ENCODE measurements at regions not wholly inside any gene's neighbourhood (a gene's known extent, or its start where the extent isn't known, plus 50 kb on each side); places are given as distances from the start of the nearest gene placed in this dataset.

DNA sequence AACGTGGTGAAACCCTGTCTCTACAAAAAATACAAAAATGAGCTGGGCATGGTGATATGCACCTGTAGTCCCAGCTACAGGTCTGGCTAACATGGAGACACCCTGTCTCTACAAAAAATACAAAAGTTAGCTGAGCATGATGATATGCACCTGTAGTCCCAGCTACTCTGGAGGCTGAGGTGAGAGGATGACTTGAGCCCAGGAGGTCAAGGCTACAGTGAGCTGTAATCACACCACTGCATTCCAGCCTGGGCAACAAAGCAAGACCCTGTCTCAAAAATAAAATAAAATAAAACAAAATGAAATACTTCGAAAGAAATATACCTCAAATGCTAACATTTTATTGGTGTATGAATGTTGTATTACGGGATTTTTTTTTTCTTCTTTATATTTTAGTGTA lies 107.6 kb upstream of the EGLN3 start:
- DNase-seq (ENCODE audit: extremely low spot score, unreplicated experiment): no peak
- peaks cover 27% of the 10 kb centered on the region for H3K4me1 Mint-ChIP-seq (ENCODE audit: unreplicated experiment)
- H3K27ac Mint-ChIP-seq: no peak overlapping the region
- H3K36me3 Mint-ChIP-seq: no peaks in the 10 kb centered on the region
- H3K9me3 Mint-ChIP-seq: no peaks in the 10 kb centered on the region
- TF ChIP-seq, protein P1, sequence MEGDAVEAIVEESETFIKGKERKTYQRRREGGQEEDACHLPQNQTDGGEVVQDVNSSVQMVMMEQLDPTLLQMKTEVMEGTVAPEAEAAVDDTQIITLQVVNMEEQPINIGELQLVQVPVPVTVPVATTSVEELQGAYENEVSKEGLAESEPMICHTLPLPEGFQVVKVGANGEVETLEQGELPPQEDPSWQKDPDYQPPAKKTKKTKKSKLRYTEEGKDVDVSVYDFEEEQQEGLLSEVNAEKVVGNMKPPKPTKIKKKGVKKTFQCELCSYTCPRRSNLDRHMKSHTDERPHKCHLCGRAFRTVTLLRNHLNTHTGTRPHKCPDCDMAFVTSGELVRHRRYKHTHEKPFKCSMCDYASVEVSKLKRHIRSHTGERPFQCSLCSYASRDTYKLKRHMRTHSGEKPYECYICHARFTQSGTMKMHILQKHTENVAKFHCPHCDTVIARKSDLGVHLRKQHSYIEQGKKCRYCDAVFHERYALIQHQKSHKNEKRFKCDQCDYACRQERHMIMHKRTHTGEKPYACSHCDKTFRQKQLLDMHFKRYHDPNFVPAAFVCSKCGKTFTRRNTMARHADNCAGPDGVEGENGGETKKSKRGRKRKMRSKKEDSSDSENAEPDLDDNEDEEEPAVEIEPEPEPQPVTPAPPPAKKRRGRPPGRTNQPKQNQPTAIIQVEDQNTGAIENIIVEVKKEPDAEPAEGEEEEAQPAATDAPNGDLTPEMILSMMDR (conservative IDR thresholded peaks at IDR 0.05): no peak
- H3K27me3 Mint-ChIP-seq: peaks cover 15% of the 10 kb centered on the region
- H3K4me3 Mint-ChIP-seq: no peak overlapping the region

DNA sequence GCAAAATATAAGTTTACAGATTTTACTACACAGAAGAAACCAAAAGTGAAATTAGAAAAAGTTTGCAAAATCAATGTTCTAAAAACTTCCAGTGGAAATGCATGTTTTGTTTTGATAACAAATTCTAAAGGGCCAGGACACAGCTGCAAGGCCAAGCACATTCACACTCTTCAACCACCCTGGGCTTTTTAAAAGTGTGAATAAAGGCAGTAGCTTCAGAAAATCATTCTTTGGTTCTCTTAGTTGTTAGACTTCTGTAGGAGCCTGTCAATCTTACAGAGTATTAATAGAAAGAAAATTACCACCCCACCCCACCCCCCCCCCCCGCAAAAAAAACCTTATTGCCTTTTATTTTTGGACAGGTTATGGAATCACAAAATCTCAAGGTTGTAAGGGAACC lies 105.2 kb upstream of the EGLN3 start:
- TF ChIP-seq, protein P1 (conservative IDR thresholded peaks at IDR 0.05): no peak
- peaks cover 21% of the 10 kb centered on the region for H3K4me1 Mint-ChIP-seq (ENCODE audit: unreplicated experiment)
- H3K9me3 Mint-ChIP-seq: peaks cover under 1% of the 10 kb centered on the region
- H3K27me3 Mint-ChIP-seq: peaks cover 9% of the 10 kb centered on the region
- DNase-seq (ENCODE audit: extremely low spot score, unreplicated experiment): no peak
- H3K27ac Mint-ChIP-seq: no peak overlapping the region
- no peaks in the 10 kb centered on the region for H3K36me3 Mint-ChIP-seq
- no peak overlapping the region for H3K4me3 Mint-ChIP-seq

- no peak for DNase-seq (ENCODE audit: extremely low spot score, unreplicated experiment)
- H3K4me3 Mint-ChIP-seq: no peak overlapping the region
- TF ChIP-seq, protein P1 (conservative IDR thresholded peaks at IDR 0.05): no peak
- peaks cover 8% of the 10 kb centered on the region for H3K9me3 Mint-ChIP-seq
- H3K36me3 Mint-ChIP-seq: no peaks in the 10 kb centered on the region
- peaks cover 2% of the 10 kb centered on the region for H3K27me3 Mint-ChIP-seq
- no peak overlapping the region for H3K27ac Mint-ChIP-seq
- peaks cover 19% of the 10 kb centered on the region for H3K4me1 Mint-ChIP-seq (ENCODE audit: unreplicated experiment)
These were observed 104.5 kb upstream of the EGLN3 start for GRCh38 chr14:34055157-34055950.

GRCh38 chr14:34053666-34054065 lies 102.8 kb upstream of the EGLN3 start:
- H3K36me3 Mint-ChIP-seq: no peaks in the 10 kb centered on the region

GRCh38 chr14:34052658-34053014 lies 101.8 kb upstream of the EGLN3 start:
- Mint-ChIP-seq H3K27ac (no peak overlapping the region), H3K27me3 (no peaks in the 10 kb centered on the region), H3K9me3 (peaks cover 8% of the 10 kb centered on the region), H3K4me3 (no peak overlapping the region), H3K4me1 (ENCODE audit: unreplicated experiment) (peaks cover 19% of the 10 kb centered on the region), H3K36me3 (no peaks in the 10 kb centered on the region)
- TF ChIP-seq, protein P1 (conservative IDR thresholded peaks at IDR 0.05): no peak
- DNase-seq (ENCODE audit: extremely low spot score, unreplicated experiment): no peak

More at GRCh38 chr14:34053666-34054065, 102.8 kb upstream of the EGLN3 start:
- Mint-ChIP-seq H3K27me3 (no peaks in the 10 kb centered on the region), H3K4me1 (ENCODE audit: unreplicated experiment) (peaks cover 19% of the 10 kb centered on the region), H3K4me3 (no peak overlapping the region), H3K9me3 (peaks cover 8% of the 10 kb centered on the region), H3K27ac (no peak overlapping the region)
- DNase-seq (ENCODE audit: extremely low spot score, unreplicated experiment): peak; percentile 45
- TF ChIP-seq, protein P1 (conservative IDR thresholded peaks at IDR 0.05): no peak
